ENCODE measurements at regions not wholly inside any gene's neighbourhood (a gene's known extent, or its start where the extent isn't known, plus 50 kb on each side); places are given as distances from the start of the nearest gene placed in this dataset.

GRCh38 chr1:30194741-30195423 lies 528.5 kb downstream of the MATN1 start (continued):
- no peak for TF ChIP-seq CEBPB (IDR thresholded peaks at IDR 0.05; ENCODE audit: borderline replicate concordance in 1 of 2, low read depth in 2 of 2, low read length in 2 of 2)
- TF ChIP-seq MAX (IDR thresholded peaks at IDR 0.05; ENCODE audit: low read depth, low read length), result no peak

GRCh38 chr1:30194046-30194619 lies 529.3 kb downstream of the MATN1 start:
- SMC1A ChIA-PET (ENCODE audit: uncharacterized antibody, unreplicated experiment), result no interaction called here
- POLR2A ChIA-PET, result no interaction called here
- WGBS (ENCODE audit: insufficient coverage, insufficient replicate concordance, low lambda C conversion rate, missing lambda C conversion rate), result 12% methylated on average over 6 of the region's 6 CpGs
- FAIRE-seq (no peak), ATAC-seq (no peak), DNase-seq (ENCODE audit: low read depth, low spot score) (no peak)
- H3K4me1 ChIP-seq (ENCODE audit: control insufficient read depth, insufficient read depth, low read length), result no peaks in the 10 kb centered on the region
- no peak overlapping the region for H2AFZ ChIP-seq (ENCODE audit: control insufficient read depth, low read depth, low read length)
- in situ Hi-C loops (cut with MboI), result no loop called here
- H3K4me2 ChIP-seq (ENCODE audit: control insufficient read depth, insufficient read depth), result no peak overlapping the region
- H3K9ac ChIP-seq (ENCODE audit: control insufficient read depth, insufficient read depth, low read length), result no peak overlapping the region
- no peak overlapping the region for H3K4me3 ChIP-seq
- no peak for TF ChIP-seq SIN3A (IDR thresholded peaks at IDR 0.05; ENCODE audit: low read depth, low read length)
- no peak overlapping the region for H3K27ac ChIP-seq (ENCODE audit: control insufficient read depth, insufficient read depth)
- no peaks in the 10 kb centered on the region for H3K36me3 ChIP-seq (ENCODE audit: control insufficient read depth in 2 of 2, insufficient read depth in 2 of 2, low read length in 1 of 2)
- CTCF ChIA-PET, result no interaction called here
- no peaks in the 10 kb centered on the region for H3K27me3 ChIP-seq (replicated peaks in 1 of 2; ENCODE audit: control insufficient read depth in 2 of 2, insufficient read depth in 2 of 2, low read length in 1 of 2)
- no peaks in the 10 kb centered on the region for H3K79me2 ChIP-seq (ENCODE audit: control insufficient read depth, insufficient read depth, low read length)
- H4K20me1 ChIP-seq (ENCODE audit: control insufficient read depth, insufficient read depth), result no peaks in the 10 kb centered on the region
- intact Hi-C loops (cut with micrococcal nuclease; ENCODE audit: unreplicated experiment), result no loop called here
- H3K9me3 ChIP-seq (replicated peaks; ENCODE audit: control insufficient read depth, insufficient read depth, low read length), result no peaks in the 10 kb centered on the region
- no TSS peak for BruUV-seq (replicated peaks)
- RAD21 ChIA-PET (ENCODE audit: unreplicated experiment), result no interaction called here

GRCh38 chr1:30192969-30193630 lies 530.3 kb downstream of the MATN1 start:
- WGBS (ENCODE audit: insufficient coverage, insufficient replicate concordance, low lambda C conversion rate, missing lambda C conversion rate), result 43% methylated on average over 3 of the region's 3 CpGs
- TF ChIP-seq NFIC (IDR thresholded peaks at IDR 0.05; ENCODE audit: low read depth, low read length) (no peak), ESRRA (IDR thresholded peaks at IDR 0.05; ENCODE audit: low read length) (no peak)
- H3K4me2 ChIP-seq (ENCODE audit: control insufficient read depth, insufficient read depth), result no peak overlapping the region
- H3K4me1 ChIP-seq (ENCODE audit: control insufficient read depth, insufficient read depth, low read length), result no peaks in the 10 kb centered on the region
- ChIA-PET CTCF (no interaction called here), POLR2A (no interaction called here), SMC1A (ENCODE audit: uncharacterized antibody, unreplicated experiment) (no interaction called here), RAD21 (ENCODE audit: unreplicated experiment) (no interaction called here)
- no peaks in the 10 kb centered on the region for H3K27me3 ChIP-seq (replicated peaks in 1 of 2; ENCODE audit: control insufficient read depth in 2 of 2, insufficient read depth in 2 of 2, low read length in 1 of 2)
- H4K20me1 ChIP-seq (ENCODE audit: control insufficient read depth, insufficient read depth), result no peaks in the 10 kb centered on the region
- H3K36me3 ChIP-seq (ENCODE audit: control insufficient read depth in 2 of 2, insufficient read depth in 2 of 2, low read length in 1 of 2), result no peaks in the 10 kb centered on the region
- H3K9me3 ChIP-seq (replicated peaks; ENCODE audit: control insufficient read depth, insufficient read depth, low read length), result no peaks in the 10 kb centered on the region
- no peak for FAIRE-seq
- no peak overlapping the region for H3K4me3 ChIP-seq
- intact Hi-C loops (cut with micrococcal nuclease; ENCODE audit: unreplicated experiment), result no loop called here
- ATAC-seq, result no peak
- no peak overlapping the region for H2AFZ ChIP-seq (ENCODE audit: control insufficient read depth, low read depth, low read length)
- in situ Hi-C loops (cut with MboI), result no loop called here
- no peak overlapping the region for H3K27ac ChIP-seq (ENCODE audit: control insufficient read depth, insufficient read depth)
- H3K79me2 ChIP-seq (ENCODE audit: control insufficient read depth, insufficient read depth, low read length), result no peaks in the 10 kb centered on the region
- no TSS peak for BruUV-seq (replicated peaks)
- no peak for DNase-seq (ENCODE audit: low read depth, low spot score)
- no peak overlapping the region for H3K9ac ChIP-seq (ENCODE audit: control insufficient read depth, insufficient read depth, low read length)
